Sciatic nerve (tissue), 2 donors: ENCODE measurements at regions not wholly inside any gene's neighbourhood (a gene's known extent, or its start where the extent isn't known, plus 50 kb on each side); places are given as distances from the start of the nearest gene placed in this dataset.

ENCODE experiments used
- ATAC-seq: fragments of 200-7000 bp; cut with Tn5 transposase; one replicate; pipeline ENCODE4 v1.9.1; 2020; ENCODE audit warnings: mild to moderate bottlenecking, moderate library complexity
- DNase-seq: peaks from one replicate; pipeline ENCODE4 v3.0.0-alpha.2; 2020; ENCODE audit warnings: low spot score
- intact Hi-C: fragments of 100-400 bp; cut with DNase I; formaldehyde crosslinking; loops from one replicate; pipeline ENCODE4 v1.14.2; 2022
- donor health status: DM: no; HTN: no; CAD: no.
- donor health status: DM: no; HTN: no; CAD: no.

- ATAC-seq = no peak
- DNase-seq = no peak
- intact Hi-C loops = no loop called here
Observed at GRCh38 chr9:135246248-135247205, 159.1 kb downstream of the OLFM1 start.

- no peak for DNase-seq
- no peak for ATAC-seq
- intact Hi-C loops = no loop called here
Observed at GRCh38 chr9:135247227-135247930, 159.9 kb downstream of the OLFM1 start.

GRCh38 chr9:135248111-135248510 lies 160.6 kb downstream of the OLFM1 start:
- intact Hi-C loops = no loop called here
- DNase-seq = no peak
- ATAC-seq = no peak

- ATAC-seq (no peak), DNase-seq (no peak)
- intact Hi-C loops = no loop called here
Observed at GRCh38 chr9:135248721-135249120, 161.3 kb downstream of the OLFM1 start.

- DNase-seq = no peak
- no peak for ATAC-seq
- intact Hi-C loops = no loop called here
Observed at GRCh38 chr9:135249191-135249590, 161.7 kb downstream of the OLFM1 start.

GRCh38 chr9:135249711-135250110 lies 162.2 kb downstream of the OLFM1 start:
- intact Hi-C loops = no loop called here
- ATAC-seq (no peak), DNase-seq (no peak)

GRCh38 chr9:135251331-135251761 lies 163.9 kb downstream of the OLFM1 start:
- ATAC-seq (no peak), DNase-seq (no peak)
- intact Hi-C loops = no loop called here

GRCh38 chr9:135251996-135252760 lies 164.7 kb downstream of the OLFM1 start:
- intact Hi-C loops = no loop called here
- DNase-seq = no peak
- no peak for ATAC-seq

GRCh38 chr9:135252980-135253304 lies 165.5 kb downstream of the OLFM1 start:
- DNase-seq (no peak), ATAC-seq (no peak)
- intact Hi-C loops = no loop called here

GRCh38 chr9:135253305-135254004 lies 166.0 kb downstream of the OLFM1 start:
- intact Hi-C loops = no loop called here
- ATAC-seq (no peak), DNase-seq (no peak)

GRCh38 chr9:135254176-135255032 lies 166.9 kb downstream of the OLFM1 start:
- no peak for DNase-seq

GRCh38 chr9:135255033-135255840 lies 167.8 kb downstream of the OLFM1 start:
- no peak for DNase-seq
- ATAC-seq = no peak
- intact Hi-C loops = no loop called here

More at GRCh38 chr9:135254176-135255032, 166.9 kb downstream of the OLFM1 start:
- intact Hi-C loops = no loop called here
- ATAC-seq = no peak

GRCh38 chr9:135255841-135256580 lies 168.5 kb downstream of the OLFM1 start:
- ATAC-seq = no peak
- intact Hi-C loops = no loop called here
- no peak for DNase-seq

GRCh38 chr9:135256581-135257354 lies 169.3 kb downstream of the OLFM1 start:
- no peak for DNase-seq
- intact Hi-C loops = no loop called here

GRCh38 chr9:135258461-135258860 lies 171.0 kb downstream of the OLFM1 start:
- no peak for ATAC-seq
- no peak for DNase-seq
- intact Hi-C loops = no loop called here

More at GRCh38 chr9:135256581-135257354, 169.3 kb downstream of the OLFM1 start:
- ATAC-seq = no peak

- intact Hi-C loops = no loop called here
- DNase-seq (no peak), ATAC-seq (no peak)
Observed at GRCh38 chr9:135259273-135259672, 171.8 kb downstream of the OLFM1 start.
